ENCODE measurements at regions not wholly inside any gene's neighbourhood (a gene's known extent, or its start where the extent isn't known, plus 50 kb on each side); places are given as distances from the start of the nearest gene placed in this dataset.

GRCh38 chr5:5043346-5043745 is 96.8 kb upstream of the ADAMTS16 start:
- Histone ChIP-seq H3K4me3 (no peak overlapping the region), H3K36me3 (no peaks in the 10 kb centered on the region), H3K27ac (no peak overlapping the region), H3K9me3 (no peaks in the 10 kb centered on the region), H3K27me3 (no peaks in the 10 kb centered on the region), H3K4me1 (no peaks in the 10 kb centered on the region)
- ATAC-seq (ENCODE audit: low FRiP score in 2 of 2), result no peak
- WGBS, 2 donors, result 25 to 27% methylated on average over 2 of the region's 2 CpGs
- no peak for TF ChIP-seq CTCF (IDR thresholded peaks at IDR 0.05)
- TF ChIP-seq POLR2A (IDR thresholded peaks at IDR 0.05), result no peak
- DNase-seq, result no peak

DNA sequence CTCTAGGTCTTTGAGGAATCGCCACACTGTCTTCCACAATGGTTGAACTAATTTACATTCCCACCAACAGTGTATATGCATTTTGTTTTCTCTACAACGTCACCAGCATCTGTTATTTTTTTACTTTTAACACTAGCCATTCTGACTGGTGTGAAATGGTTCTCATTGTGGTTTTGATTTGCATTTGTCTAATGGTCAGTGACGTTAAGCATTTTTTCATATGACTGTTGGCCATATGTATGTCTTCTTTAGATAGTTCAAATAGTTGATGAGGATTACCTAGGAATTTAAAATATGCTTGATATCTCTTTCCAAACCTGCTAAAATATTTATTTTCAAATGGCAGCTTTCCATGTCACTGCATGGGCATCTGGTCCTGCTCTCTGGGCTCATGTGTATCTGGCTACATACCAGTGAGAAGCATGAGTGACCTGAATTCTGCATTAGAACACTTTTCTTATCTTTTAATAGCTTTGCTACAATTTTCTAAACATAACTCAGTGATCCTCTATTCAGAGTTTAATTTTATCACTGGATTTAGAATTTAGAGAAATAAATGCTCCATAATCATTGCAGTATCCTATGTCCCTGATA is 95.8 kb upstream of the ADAMTS16 start:
- Histone ChIP-seq H3K4me1 (no peaks in the 10 kb centered on the region), H3K27me3 (no peaks in the 10 kb centered on the region), H3K27ac (no peak overlapping the region), H3K4me3 (no peak overlapping the region), H3K9me3 (no peaks in the 10 kb centered on the region), H3K36me3 (no peaks in the 10 kb centered on the region)
- WGBS, 2 donors, result 75 to 77% methylated on average over 3 of the region's 3 CpGs
- DNase-seq, result no peak
- ATAC-seq (ENCODE audit: low FRiP score in 2 of 2), result no peak
- TF ChIP-seq CTCF (IDR thresholded peaks at IDR 0.05), result no peak

- TF ChIP-seq EP300 (IDR thresholded peaks at IDR 0.05), result no peak
- no peak for TF ChIP-seq CTCF (IDR thresholded peaks at IDR 0.05)
- no peak for TF ChIP-seq POLR2A (IDR thresholded peaks at IDR 0.05)
- no peak for TF ChIP-seq POLR2AphosphoS5 (IDR thresholded peaks at IDR 0.05)
- WGBS, 2 donors, result 82 to 86% methylated on average over 6 of the region's 6 CpGs
- no peak overlapping the region for H3K27ac ChIP-seq
Measured at GRCh38 chr5:5046680-5047502, 93.2 kb upstream of the ADAMTS16 start.

DNA sequence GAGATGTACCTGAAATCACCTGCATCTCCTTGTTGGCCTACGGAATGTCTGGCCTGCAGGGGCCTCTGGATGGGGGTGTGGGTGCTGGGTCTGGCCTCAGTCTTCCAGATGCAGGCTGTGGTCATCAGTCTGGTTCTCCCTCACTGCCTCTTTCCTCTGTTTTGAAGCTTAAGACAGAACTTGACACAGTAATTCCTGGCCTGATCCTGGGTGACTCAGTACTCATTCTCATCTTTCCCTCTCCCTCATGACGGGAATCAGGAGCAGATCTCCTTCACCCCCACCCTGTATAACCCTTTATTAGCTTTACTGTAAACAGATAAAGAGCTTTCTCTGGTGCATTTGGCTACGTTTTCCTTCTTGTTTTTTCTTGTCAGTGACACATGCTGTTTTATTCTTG is 89.3 kb upstream of the ADAMTS16 start:
- no peak for TF ChIP-seq CTCF (IDR thresholded peaks at IDR 0.05)
- no peak for TF ChIP-seq POLR2AphosphoS5 (IDR thresholded peaks at IDR 0.05)
- no peak for TF ChIP-seq POLR2A (IDR thresholded peaks at IDR 0.05)
- TF ChIP-seq EP300 (IDR thresholded peaks at IDR 0.05), result no peak
- Histone ChIP-seq H3K4me3 (no peak overlapping the region), H3K9me3 (no peaks in the 10 kb centered on the region), H3K27ac (no peak overlapping the region), H3K4me1 (no peaks in the 10 kb centered on the region), H3K36me3 (no peaks in the 10 kb centered on the region), H3K27me3 (no peaks in the 10 kb centered on the region)
- ATAC-seq (ENCODE audit: low FRiP score in 2 of 2) (peak in 1 of 2 donors; percentile 61), DNase-seq (no peak)
- WGBS, 2 donors, result 35 to 42% methylated on average over 3 of the region's 3 CpGs

More at GRCh38 chr5:5046680-5047502, 93.2 kb upstream of the ADAMTS16 start:
- no peaks in the 10 kb centered on the region for H3K9me3 ChIP-seq
- no peaks in the 10 kb centered on the region for H3K27me3 ChIP-seq
- no peak overlapping the region for H3K4me3 ChIP-seq
- ATAC-seq (ENCODE audit: low FRiP score in 2 of 2) (no peak), DNase-seq (no peak)
- no peaks in the 10 kb centered on the region for H3K36me3 ChIP-seq
- H3K4me1 ChIP-seq, result no peaks in the 10 kb centered on the region

DNA sequence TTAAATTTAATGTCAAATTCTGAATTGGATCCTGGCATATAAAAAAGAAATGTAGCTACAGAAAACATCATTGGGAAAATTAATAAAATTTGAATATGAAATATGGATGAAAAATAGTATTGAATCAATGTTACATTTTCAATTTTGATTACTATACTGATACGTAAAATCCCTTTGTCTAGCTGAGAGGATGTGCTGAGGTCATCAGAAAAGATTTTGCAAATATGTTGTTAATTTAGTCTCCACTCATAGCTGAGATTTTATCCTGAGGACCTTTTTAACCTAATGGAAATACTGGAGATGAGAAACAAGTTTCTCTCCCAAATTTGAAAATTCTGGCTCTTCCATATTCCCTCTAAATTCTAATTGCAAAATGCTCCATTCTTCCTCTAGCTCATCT is 84.4 kb upstream of the ADAMTS16 start:
- TF ChIP-seq POLR2AphosphoS5 (IDR thresholded peaks at IDR 0.05), result no peak
- no peak for TF ChIP-seq POLR2A (IDR thresholded peaks at IDR 0.05)
- no peak for TF ChIP-seq CTCF (IDR thresholded peaks at IDR 0.05)
- TF ChIP-seq EP300 (IDR thresholded peaks at IDR 0.05), result no peak
- DNase-seq, result no peak
- 74 to 80% methylated on average over 1 of the region's 1 CpG for WGBS, 2 donors
- H3K27me3 ChIP-seq, result no peaks in the 10 kb centered on the region
- no peak overlapping the region for H3K4me3 ChIP-seq
- no peak overlapping the region for H3K27ac ChIP-seq
- H3K4me1 ChIP-seq, result no peaks in the 10 kb centered on the region
- ATAC-seq (ENCODE audit: low FRiP score in 2 of 2), result no peak
- H3K36me3 ChIP-seq, result no peaks in the 10 kb centered on the region
- no peaks in the 10 kb centered on the region for H3K9me3 ChIP-seq
